Raji (cell line): ENCODE measurements at regions not wholly inside any gene's neighbourhood (a gene's known extent, or its start where the extent isn't known, plus 50 kb on each side); places are given as distances from the start of the nearest gene placed in this dataset.

Experiments used
- POLR2A ChIP-seq: IDR thresholded peaks from 2 replicates; pipeline ENCODE4 v1.6.1; 2011; ENCODE audit warnings: low read depth, low read length, control low read depth; ENCODE audit not compliant: insufficient read depth

DNA sequence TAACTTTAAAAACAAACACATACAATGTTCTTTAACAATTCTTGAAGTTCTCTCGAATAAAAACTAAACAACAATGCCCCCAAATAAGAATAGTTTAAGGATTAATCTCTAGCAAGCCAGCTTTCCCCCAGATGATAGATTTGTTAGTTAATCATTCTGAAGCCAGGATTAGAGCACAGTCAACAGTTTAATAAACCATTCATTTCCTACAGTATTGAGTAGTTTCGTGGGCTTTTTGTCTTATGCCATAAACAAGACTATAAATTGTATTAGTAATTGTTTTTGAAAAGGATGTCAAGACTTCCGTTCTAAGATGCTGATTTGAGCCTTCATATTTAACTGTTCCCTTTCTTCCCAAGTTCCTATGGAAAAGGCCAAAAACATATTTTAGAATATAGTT, 136.6 kb downstream of the PIK3R1 start:
- no peak for TF ChIP-seq POLR2A

DNA sequence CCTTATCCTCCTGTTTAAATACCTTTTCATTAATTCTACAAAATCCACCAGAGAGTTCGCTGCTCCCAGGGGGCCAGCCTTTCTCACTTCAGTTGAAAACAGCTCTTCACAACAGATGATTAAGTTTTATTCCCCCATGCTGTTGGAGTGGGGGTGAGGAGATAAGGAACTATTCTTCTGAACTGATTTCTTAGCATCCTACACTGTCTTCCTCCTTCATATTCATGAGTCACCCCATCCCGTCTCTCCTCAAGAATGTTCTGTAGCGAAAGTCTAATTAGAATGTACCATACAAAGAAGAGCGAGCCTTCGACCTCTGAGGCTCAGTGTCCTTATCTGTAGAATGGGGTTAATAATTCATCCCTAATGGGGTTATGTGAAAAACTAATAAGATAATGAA, 138.0 kb downstream of the PIK3R1 start:
- no peak for TF ChIP-seq POLR2A

DNA sequence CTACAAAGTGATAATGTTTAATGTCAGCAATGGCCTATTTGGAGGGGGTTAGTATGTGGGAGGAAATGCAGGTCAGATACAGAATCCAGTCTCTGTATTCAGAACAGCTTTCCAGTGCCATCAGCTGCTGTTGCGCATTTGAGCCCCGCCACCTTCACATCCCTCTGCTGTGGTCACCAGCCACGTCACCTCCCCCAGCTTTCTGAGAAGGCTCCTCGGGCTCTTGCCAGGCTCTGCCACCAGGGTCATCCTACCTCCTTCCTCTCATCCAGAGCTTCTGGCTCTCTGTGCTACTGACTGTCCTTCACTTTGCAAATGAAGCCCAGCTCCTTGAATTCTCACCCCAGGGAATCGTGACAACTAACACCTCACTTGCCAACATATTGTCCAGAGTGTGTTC, 138.8 kb downstream of the PIK3R1 start:
- TF ChIP-seq POLR2A: no peak

DNA sequence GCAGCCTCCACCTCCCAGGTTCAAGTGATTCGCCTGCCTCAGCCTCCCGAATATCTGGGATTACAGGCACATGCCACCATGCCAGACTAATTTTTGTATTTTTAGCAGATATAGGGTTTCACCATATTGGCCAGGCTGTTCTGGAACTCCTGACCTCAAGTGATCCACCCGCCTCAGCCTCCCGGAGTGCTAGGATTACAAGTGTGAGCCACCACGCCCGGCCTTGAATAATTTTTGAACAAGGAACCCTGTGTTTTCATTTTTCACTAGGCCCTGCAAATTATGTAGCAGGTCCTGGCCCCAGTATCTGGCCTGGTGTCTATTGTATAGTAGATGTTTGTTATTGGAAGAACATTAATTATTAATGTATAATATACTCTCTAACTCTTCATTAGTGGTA, 140.7 kb downstream of the PIK3R1 start:
- no peak for TF ChIP-seq POLR2A

DNA sequence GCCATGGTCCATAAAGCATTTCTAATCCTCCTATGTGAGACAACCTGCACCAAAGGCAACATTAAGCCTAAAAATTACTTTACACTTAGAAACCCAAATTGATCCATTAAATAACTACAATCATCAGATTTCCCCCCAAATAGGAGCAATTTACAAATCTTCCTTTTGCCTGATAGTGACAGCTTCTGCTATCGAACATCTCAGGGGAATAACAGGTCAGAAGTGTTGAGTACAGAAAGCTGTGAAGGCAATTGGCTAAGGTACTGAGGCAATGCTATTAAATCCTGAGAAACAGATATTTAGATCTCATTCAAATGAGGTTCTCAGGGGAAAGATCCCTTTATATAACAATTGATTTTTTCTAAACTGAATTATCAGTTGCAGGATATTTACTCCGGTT, 141.1 kb downstream of the PIK3R1 start:
- TF ChIP-seq POLR2A: no peak

DNA sequence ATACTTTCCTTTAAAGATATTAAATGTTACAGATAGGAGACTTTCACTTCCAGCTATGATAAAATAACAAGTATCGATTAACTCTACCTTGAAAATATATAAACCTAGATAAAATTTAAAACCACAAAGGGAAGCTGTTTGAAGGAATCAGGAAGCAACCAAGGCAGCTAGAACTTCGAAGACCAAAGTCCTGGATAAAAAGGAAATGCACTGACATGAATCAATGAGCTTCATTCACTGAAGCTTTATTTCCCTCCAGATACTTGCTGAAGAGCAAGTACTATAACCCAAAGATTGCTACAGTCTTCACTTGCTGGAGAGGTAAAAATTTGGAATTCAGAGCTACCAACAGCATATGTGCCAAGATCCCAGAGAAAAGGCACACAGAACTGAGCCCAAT, 144.1 kb downstream of the PIK3R1 start:
- TF ChIP-seq POLR2A: no peak

DNA sequence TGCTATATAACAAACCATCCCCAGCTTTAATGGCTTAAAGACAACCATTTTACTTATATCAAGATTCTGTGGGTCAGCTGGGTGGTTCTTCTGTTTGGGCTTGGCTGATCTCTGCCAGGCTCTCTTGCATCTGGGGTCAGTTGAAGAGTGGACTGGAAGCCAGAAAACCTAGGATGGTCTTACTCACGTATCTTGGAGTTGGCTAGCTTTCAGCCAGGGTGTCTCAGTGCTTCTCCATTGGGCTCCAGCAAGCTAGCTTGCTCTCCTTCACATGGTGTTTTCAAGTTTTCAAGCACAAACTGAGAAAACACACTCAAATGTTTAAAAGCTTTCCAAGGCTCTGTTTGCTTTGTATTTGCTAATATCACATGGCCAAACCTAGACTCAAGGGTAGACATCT, 146.8 kb downstream of the PIK3R1 start:
- no peak for TF ChIP-seq POLR2A

DNA sequence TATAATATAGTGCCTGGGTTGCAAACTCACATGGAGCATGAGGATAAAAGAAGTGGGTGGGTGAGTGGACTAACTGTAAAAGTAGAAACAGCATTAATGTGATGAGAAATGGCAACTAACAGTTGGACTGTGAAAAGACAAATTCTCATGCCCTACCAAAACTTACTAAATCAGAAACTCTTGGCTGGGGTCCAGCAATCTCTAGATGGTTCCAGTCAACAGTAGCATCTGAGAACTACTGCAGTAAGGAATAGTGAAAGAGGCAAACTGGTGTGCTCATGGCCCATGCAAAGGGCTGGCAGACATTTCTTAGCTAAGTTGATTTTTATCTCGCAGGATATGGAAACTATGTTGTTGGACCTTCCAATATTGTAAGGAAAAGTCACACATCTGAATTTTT, 150.3 kb downstream of the PIK3R1 start:
- no peak for TF ChIP-seq POLR2A

DNA sequence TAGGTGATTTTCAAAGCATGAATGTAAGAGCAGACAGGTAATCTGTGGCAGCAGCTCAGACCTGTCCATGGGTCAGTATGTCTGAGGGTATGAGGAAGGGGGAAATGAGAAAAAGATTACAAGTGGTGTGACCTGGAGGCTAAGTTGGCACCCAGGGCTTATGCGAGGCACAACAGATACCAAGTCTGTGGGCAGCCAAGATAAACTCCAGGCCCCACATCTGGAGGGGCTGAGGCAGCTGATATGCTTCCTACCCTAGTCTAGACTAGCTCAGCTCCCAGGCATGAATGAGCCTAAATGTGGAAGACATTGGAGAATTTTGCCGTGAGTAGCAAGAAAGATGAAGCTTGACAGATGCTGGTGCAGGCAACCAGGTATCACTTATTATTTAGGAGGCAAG, 151.7 kb downstream of the PIK3R1 start:
- no peak for TF ChIP-seq POLR2A

DNA sequence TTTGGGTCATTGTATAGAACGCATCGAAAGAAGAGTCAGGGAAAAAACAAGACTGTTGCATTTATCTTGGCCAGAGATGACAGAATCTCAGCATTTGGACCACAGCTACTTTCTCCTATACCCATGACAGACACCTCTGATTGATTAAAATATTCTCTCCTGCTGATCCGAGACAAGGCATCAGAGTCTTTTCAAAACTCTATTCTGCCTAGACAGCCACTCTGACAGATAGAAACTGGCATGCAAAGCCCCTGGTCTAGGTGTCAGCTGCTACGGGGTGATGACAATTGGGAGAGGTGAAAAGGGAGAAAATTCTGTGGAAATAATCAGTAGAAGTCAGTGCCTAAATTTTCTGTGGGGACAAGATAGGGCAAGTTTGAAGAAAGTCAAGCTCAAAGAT, 152.2 kb downstream of the PIK3R1 start:
- TF ChIP-seq POLR2A: no peak

DNA sequence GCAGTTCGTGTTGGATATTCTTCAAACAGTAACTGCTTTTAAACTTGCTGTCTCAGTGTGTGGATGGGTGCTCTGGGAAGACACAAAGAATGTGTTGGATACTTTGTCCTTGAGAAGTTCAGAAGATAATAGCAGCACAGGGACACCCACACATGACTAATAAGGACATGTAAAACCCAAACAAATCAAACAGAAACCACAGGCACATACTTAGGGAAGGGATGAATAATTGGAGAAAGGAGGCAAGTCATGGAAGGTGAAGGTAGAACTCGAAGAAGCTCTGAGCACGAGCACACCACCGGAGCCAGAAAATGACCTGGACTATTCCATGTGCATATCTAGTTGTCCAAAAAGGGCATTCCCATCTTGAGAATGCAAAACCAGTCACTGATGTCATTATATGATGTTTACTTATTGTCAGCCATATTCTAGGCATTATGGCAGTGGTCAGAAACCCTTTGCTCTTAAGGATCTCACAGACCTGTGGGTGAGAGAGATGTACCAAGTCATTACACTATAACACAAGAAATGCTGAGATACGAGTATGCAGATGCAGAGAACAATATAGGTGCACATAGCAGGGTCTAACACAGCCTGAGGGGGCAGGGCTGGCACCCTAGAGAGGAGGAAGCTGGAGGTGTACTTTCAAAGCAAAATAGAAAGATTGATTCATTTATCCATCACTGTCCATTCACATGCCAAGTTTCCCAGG, 152.9 kb downstream of the PIK3R1 start:
- TF ChIP-seq POLR2A: no peak

DNA sequence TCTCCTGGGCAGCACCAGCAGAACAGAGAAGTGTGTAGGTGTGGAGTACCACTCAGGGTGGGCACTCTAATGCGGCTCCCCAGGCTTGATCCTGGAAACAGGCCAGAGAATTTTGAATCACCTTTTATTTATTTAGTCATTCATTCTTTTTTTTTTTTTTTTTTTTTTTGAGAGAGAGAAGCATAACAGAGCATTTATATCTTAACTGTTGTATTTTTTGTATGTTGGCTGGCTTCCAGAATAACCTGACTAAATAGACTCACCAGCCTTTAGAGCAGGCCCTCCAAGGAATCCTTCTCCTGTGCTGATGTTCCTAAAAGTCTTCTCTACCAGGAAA, 153.4 kb downstream of the PIK3R1 start:
- TF ChIP-seq POLR2A: no peak

DNA sequence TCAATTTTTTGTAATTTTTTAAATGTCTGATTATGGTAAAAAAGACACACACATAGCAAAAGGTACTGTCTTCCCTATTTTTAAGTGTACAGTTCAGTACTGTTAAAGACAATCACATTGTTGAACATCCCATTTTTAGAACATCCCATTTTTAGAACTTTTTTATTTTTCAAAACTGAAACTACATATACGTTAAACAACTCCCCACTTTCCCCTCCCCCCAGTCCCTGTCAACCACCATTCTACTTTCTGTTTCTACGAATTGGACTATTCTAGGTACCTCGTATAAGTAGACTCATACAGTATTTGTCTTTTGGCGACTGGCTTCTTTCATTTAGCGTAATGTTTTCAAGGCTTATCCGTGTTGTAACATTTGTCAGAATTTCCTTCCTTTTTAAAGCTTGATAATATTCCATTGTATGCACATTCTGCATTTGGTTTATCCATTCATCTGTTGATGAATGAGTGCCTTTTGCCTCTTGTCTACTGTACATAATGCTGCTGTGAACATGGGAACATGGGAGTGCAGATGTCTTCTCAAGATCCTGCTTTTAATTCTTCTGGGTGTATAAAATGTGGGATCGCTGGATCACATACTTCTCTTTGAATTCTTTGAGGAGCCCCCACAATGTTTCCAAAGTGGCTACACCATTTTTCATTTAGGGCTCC, 154.0 kb downstream of the PIK3R1 start:
- TF ChIP-seq POLR2A: no peak

DNA sequence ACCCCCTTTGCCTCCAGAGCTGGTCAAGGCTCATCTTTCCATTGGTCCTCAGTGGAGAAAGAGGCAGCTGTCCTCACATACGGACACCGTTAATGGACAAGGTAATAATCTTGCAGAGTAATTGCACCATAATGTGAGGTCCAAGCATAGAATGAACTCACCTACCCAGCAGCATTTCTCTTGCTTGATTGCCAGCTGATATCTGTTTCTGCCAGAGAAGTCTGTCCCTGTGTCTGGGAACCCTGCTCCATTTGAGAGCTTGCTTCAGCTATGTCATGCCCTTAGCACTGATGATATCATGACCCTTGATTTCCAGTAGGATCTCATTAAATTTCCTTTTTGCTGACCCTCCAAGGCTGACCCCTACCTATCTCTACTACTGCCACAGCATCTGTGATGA, 154.6 kb downstream of the PIK3R1 start:
- no peak for TF ChIP-seq POLR2A

DNA sequence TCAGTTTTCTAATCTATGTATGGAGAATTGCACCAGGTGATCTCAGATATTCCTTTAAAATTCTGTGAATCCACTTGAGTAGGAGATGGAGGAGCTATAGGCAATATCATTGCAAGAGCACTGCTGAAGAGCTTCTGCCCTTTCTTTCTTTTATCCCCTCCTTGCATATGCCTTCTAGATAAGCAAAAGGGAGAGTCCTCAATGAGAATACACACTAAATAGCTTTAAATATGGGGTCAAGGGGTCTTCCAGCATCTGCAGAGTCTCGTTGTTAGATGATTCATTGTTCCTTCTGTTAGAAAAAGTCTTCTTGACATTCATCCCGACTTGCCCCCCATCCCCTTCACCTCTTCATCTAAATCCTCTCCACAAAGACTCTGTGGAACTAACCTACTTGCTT, 156.1 kb downstream of the PIK3R1 start:
- TF ChIP-seq POLR2A: no peak

DNA sequence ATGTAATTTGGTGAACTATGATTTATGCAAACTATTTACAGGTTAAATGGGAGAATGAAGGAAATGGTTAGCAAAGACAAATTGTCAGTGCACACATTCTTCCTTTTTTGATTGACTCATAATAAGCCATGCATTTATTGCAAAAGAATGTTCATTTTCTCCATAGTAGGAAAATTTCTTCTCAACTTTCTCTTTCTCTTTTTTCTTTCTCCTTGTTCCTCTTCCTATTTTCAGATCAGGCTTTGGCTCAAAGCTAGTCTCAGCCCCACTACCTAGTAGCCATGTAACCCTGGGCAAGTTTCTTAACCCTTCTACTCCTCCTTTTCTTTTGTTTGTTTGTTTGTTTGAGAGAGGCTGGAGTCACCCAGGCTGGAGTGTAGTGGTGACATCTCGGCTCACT, 156.6 kb downstream of the PIK3R1 start:
- no peak for TF ChIP-seq POLR2A

DNA sequence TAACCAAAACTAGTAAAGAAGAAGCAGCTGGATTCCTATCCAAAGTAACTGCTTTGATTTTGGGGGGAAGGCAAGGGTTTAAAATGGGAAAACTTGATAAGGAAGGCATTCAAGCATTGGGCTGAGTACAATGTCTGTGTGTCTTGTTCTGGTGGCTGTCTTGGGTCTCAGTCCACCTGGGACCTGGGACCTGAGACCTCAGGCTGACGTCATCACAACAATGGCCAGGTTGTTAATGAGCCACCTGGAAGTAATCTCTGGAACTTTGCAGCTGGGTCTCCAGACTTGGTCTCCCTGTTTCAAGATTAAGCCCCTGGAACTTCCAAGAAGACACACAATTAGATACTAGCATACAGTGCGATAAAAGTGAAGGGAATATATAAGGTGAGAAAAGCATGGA, 157.5 kb downstream of the PIK3R1 start:
- no peak for TF ChIP-seq POLR2A
